A549 (cell line): ENCODE measurements at regions not wholly inside any gene's neighbourhood (a gene's known extent, or its start where the extent isn't known, plus 50 kb on each side); places are given as distances from the start of the nearest gene placed in this dataset.

ENCODE experiments used
- ATAC-seq, 2 experiments: fragments of 200-7000 bp in 1 of 2; fragments of >200 bp in 1 of 2; cut with Nextera tagmentation in 1 of 2; cut with Tn5 transposase in 1 of 2; 3 replicates each; pipeline versions ENCODE4 v1.8.0 to v1.9.1; 2018 to 2020; ENCODE audit warnings: mild to moderate bottlenecking in 1 of 2, moderate library complexity in 1 of 2
- CTCF ChIA-PET: fragments of 300-600 bp; sonication (Branson Sonifier 250); formaldehyde crosslinking; extraction: SDS; loops from one replicate; lab custom pipeline; 2021; ENCODE audit warnings: antibody characterized with exemption, inconsistent platforms; lab: Yijun Ruan, JAX
- POLR2A ChIA-PET: fragments of 350-600 bp; formaldehyde crosslinking; extraction: SDS; loops from one replicate; lab custom pipeline; 2021; ENCODE audit warnings: antibody characterized with exemption, inconsistent platforms; lab: Yijun Ruan, JAX
- DNase-seq, 2 experiments: peaks; one replicate each; pipeline versions ENCODE4 v3.0.0 to v3.0.0-alpha.2; 2011 to 2016; ENCODE audit warnings: low read depth in 1 of 2, low spot score in 1 of 2
- FAIRE-seq: peaks from 2 replicates; lab custom pipeline; 2011; peaks lifted over from hg19 to GRCh38; lab: Jason Lieb, UNC
- H3K27ac ChIP-seq, 2 experiments: fragments of >200 bp; sonication (Bioruptor Twin); formaldehyde crosslinking; 3 replicates each; pipeline ENCODE4 v1.5.1; 2016 to 2017
- H3K4me1 ChIP-seq: fragments of >200 bp; sonication (Bioruptor Twin); formaldehyde crosslinking; 3 replicates; pipeline ENCODE4 v1.6.1; 2016
- H3K4me2 ChIP-seq: fragments of >200 bp; sonication (Bioruptor Twin); formaldehyde crosslinking; 3 replicates; pipeline ENCODE4 v1.6.1; 2016
- H3K4me3 ChIP-seq: fragments of >200 bp; sonication (Bioruptor Twin); formaldehyde crosslinking; 3 replicates; pipeline ENCODE4 v1.5.1; 2016
- H3K9me3 ChIP-seq: fragments of >200 bp; sonication (Bioruptor Twin); formaldehyde crosslinking; 3 replicates; pipeline ENCODE4 v1.6.1; 2016
- BHLHE40 ChIP-seq: IDR thresholded peaks from 2 replicates; pipeline ENCODE4 v1.6.1; 2012; ENCODE audit warnings: low read depth, low read length, inconsistent platforms
- CBX2 ChIP-seq: fragments of 200-600 bp; sonication (generic); IDR thresholded peaks from 2 replicates; pipeline ENCODE4 v1.6.1; 2016; ENCODE audit warnings: low read depth, mild to moderate bottlenecking, borderline replicate concordance
- CHD2 ChIP-seq: fragments of 150-350 bp; IDR thresholded peaks from 2 replicates; pipeline ENCODE4 v1.6.1; 2014; ENCODE audit warnings: low read length; ENCODE audit not compliant: partially characterized antibody
- CHD4 ChIP-seq: fragments of 200-600 bp; sonication (generic); IDR thresholded peaks from 2 replicates; pipeline ENCODE4 v1.6.1; 2016; ENCODE audit warnings: antibody characterized with exemption, mild to moderate bottlenecking, borderline replicate concordance
- EHMT2 ChIP-seq: fragments of 200-600 bp; sonication (generic); IDR thresholded peaks from 2 replicates; pipeline ENCODE4 v1.6.1; 2016; ENCODE audit warnings: antibody characterized with exemption, low read depth, mild to moderate bottlenecking, moderate library complexity
- FOXS1 ChIP-seq: fragments of 250-450 bp; sonication (Bioruptor Pico); IDR thresholded peaks from 2 replicates; pipeline ENCODE4 v1.5.0; 2020; ENCODE audit warnings: mild to moderate bottlenecking, moderate library complexity
- GATA3 ChIP-seq: IDR thresholded peaks from 2 replicates; pipeline ENCODE4 v1.6.1; 2012; ENCODE audit warnings: borderline replicate concordance
- HDAC2 ChIP-seq: fragments of 200-600 bp; sonication (generic); IDR thresholded peaks from 2 replicates; pipeline ENCODE4 v1.6.1; 2016
- HEYL ChIP-seq: fragments of 250-450 bp; sonication (Bioruptor Pico); IDR thresholded peaks from 2 replicates; pipeline ENCODE4 v1.8.0; 2021; ENCODE audit warnings: mild to moderate bottlenecking, moderate library complexity
- JUNB ChIP-seq: fragments of >200 bp; sonication (Bioruptor Twin); formaldehyde crosslinking; IDR thresholded peaks from 2 replicates; pipeline ENCODE4 v1.6.1; 2016
- MYC ChIP-seq: IDR thresholded peaks from 2 replicates; pipeline ENCODE4 v1.6.1; 2012; ENCODE audit warnings: mild to moderate bottlenecking, inconsistent platforms, low read length, improper control_type of control experiment, borderline replicate concordance
- POLR2A ChIP-seq: IDR thresholded peaks from 2 replicates; pipeline ENCODE4 v1.6.1; 2012; ENCODE audit warnings: mild to moderate bottlenecking, low read length
- POLR2AphosphoS2 ChIP-seq: conservative IDR thresholded peaks from 2 replicates; pipeline ENCODE4 v1.6.1; 2012; ENCODE audit warnings: low read length, improper control_type of control experiment, inconsistent platforms
- RAD21 ChIP-seq, 2 experiments: fragments of >200 bp in 1 of 2; sonication (Bioruptor Twin) in 1 of 2; formaldehyde crosslinking in 1 of 2; IDR thresholded peaks in 1 of 2; conservative IDR thresholded peaks in 1 of 2; 2 replicates in 1 of 2; 3 replicates in 1 of 2; pipeline ENCODE4 v1.6.1; 2012 to 2018; ENCODE audit warnings: inconsistent platforms in 1 of 2
- RARB ChIP-seq: fragments of 250-450 bp; sonication (Bioruptor Pico); IDR thresholded peaks from 2 replicates; pipeline ENCODE4 v1.8.0; 2021; ENCODE audit warnings: mild to moderate bottlenecking, moderate library complexity
- RCOR1 ChIP-seq: fragments of 150-350 bp; IDR thresholded peaks from 2 replicates; pipeline ENCODE4 v1.6.1; 2014; ENCODE audit warnings: antibody characterized with exemption, low read length, low read depth
- TFCP2L1 ChIP-seq: fragments of 250-450 bp; sonication (Bioruptor Pico); IDR thresholded peaks from 2 replicates; pipeline ENCODE4 v1.5.0; 2021; ENCODE audit warnings: mild to moderate bottlenecking
- ZNF302 ChIP-seq: fragments of 250-450 bp; sonication (Bioruptor Pico); IDR thresholded peaks from 2 replicates; pipeline ENCODE4 v1.9.0; 2021; ENCODE audit warnings: inconsistent platforms, mild to moderate bottlenecking, moderate library complexity
- WGBS: methylation state at CpG from one replicate; pipeline ENCODE4 v1.1.6; 2017; ENCODE audit errors: missing lambda C conversion rate; 5-methylcytosine and 5-hydroxymethylcytosine counted together
- TF ChIP-seq, protein P1 (sequence below): fragments of 250-450 bp; sonication (Bioruptor Pico); IDR thresholded peaks from 2 replicates; pipeline ENCODE4 v1.5.0; 2020; ENCODE audit warnings: low read depth, mild to moderate bottlenecking, moderate library complexity
- TF ChIP-seq, protein P2 (sequence below): fragments of >200 bp; sonication (Bioruptor Twin); formaldehyde crosslinking; IDR thresholded peaks from 2 replicates; pipeline ENCODE4 v1.6.1; 2016
- TF ChIP-seq, protein P3 (sequence below): fragments of >200 bp; sonication (Bioruptor Twin); formaldehyde crosslinking; IDR thresholded peaks from 3 replicates; pipeline ENCODE4 v1.5.1; 2016
- TF ChIP-seq, protein P4 (sequence below): fragments of >200 bp; sonication (Bioruptor Twin); formaldehyde crosslinking; IDR thresholded peaks from 3 replicates; pipeline ENCODE4 v1.6.1; 2016

DNA sequence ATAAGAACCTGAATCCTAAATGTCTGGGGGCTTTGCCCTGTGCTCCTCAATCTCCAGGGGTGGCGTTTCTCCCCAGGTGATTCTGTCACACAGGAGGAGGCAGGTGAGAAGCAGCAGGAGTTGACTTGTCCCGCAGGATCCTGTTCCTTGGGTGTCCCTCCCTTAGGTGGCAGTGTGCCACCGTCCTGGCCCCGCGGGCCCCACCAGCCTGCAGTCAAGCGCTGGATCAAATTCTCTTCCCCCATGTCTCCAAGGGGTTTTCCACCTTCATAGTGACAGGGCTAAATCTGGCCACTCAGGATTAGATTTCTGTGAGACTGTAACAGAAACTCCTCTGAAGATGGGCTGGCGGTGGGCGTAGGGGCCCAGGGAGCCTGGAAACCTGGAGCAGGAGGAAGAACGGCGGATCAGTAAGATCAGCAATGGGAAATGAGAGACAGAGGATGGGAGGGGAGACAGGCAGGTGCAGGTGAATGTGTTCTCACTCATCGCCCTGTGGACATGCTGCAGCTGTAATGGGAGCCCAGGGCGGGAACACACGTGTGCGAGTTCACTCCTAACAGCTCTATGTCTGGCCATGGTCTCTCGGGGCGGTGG lies 329.2 kb upstream of the COBL start:
- ChIA-PET CTCF (no interaction called here), POLR2A (no interaction called here)
- ATAC-seq (no peak), DNase-seq (no peak), FAIRE-seq (no peak)
- 31% methylated on average over 16 of the region's 16 CpGs for WGBS
- H3K4me1 ChIP-seq: no peaks in the 10 kb centered on the region
- H3K4me3 ChIP-seq: no peak overlapping the region
- TF ChIP-seq GATA3 (no peak), BHLHE40 (no peak), HEYL (CRISPR knock-in tag) (no peak), RCOR1 (no peak), JUNB (no peak), FOXS1 (CRISPR knock-in tag) (no peak), CHD4 (no peak), EHMT2 (no peak)
- TF ChIP-seq, protein P1, sequence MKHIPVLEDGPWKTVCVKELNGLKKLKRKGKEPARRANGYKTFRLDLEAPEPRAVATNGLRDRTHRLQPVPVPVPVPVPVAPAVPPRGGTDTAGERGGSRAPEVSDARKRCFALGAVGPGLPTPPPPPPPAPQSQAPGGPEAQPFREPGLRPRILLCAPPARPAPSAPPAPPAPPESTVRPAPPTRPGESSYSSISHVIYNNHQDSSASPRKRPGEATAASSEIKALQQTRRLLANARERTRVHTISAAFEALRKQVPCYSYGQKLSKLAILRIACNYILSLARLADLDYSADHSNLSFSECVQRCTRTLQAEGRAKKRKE: no peak
- H3K9me3 ChIP-seq: no peaks in the 10 kb centered on the region
- no peak overlapping the region for H3K27ac ChIP-seq
- H3K4me2 ChIP-seq: no peak overlapping the region

DNA sequence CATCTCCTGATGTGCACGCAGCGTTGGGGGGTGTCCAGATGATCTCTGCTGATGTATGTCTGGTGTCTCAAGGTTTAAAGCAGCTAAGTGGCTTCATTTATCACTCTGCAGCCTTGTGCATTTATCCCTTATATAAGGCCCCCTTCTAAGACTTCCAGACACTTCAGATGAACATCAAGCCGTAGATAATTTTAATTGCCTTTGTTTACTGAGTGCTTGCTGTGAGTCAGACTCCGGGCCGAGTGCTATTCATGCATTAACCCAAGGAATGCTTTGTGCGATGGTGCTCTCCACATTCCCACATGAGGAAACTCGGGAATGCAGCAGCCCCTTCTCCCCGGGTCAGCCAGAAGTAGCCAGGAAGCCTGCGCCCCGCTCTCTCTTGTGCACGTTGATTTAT lies 328.6 kb upstream of the COBL start:
- ChIA-PET CTCF (no interaction called here), POLR2A (no interaction called here)
- TF ChIP-seq GATA3 (no peak), CBX2 (no peak), CHD2 (no peak), JUNB (no peak), EHMT2 (no peak), POLR2AphosphoS2 (no peak), RARB (CRISPR knock-in tag) (no peak), TFCP2L1 (CRISPR knock-in tag) (no peak), HDAC2 (no peak), ZNF302 (CRISPR knock-in tag) (no peak), RAD21 (conservative IDR thresholded peaks at IDR 0.05 in 1 of 2, IDR thresholded peaks at IDR 0.05 in 1 of 2) (no peak), POLR2A (no peak)
- TF ChIP-seq, protein P2, sequence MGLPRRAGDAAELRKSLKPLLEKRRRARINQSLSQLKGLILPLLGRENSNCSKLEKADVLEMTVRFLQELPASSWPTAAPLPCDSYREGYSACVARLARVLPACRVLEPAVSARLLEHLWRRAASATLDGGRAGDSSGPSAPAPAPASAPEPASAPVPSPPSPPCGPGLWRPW: no peak
- TF ChIP-seq, protein P3, sequence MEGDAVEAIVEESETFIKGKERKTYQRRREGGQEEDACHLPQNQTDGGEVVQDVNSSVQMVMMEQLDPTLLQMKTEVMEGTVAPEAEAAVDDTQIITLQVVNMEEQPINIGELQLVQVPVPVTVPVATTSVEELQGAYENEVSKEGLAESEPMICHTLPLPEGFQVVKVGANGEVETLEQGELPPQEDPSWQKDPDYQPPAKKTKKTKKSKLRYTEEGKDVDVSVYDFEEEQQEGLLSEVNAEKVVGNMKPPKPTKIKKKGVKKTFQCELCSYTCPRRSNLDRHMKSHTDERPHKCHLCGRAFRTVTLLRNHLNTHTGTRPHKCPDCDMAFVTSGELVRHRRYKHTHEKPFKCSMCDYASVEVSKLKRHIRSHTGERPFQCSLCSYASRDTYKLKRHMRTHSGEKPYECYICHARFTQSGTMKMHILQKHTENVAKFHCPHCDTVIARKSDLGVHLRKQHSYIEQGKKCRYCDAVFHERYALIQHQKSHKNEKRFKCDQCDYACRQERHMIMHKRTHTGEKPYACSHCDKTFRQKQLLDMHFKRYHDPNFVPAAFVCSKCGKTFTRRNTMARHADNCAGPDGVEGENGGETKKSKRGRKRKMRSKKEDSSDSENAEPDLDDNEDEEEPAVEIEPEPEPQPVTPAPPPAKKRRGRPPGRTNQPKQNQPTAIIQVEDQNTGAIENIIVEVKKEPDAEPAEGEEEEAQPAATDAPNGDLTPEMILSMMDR: no peak
- TF ChIP-seq, protein P4, sequence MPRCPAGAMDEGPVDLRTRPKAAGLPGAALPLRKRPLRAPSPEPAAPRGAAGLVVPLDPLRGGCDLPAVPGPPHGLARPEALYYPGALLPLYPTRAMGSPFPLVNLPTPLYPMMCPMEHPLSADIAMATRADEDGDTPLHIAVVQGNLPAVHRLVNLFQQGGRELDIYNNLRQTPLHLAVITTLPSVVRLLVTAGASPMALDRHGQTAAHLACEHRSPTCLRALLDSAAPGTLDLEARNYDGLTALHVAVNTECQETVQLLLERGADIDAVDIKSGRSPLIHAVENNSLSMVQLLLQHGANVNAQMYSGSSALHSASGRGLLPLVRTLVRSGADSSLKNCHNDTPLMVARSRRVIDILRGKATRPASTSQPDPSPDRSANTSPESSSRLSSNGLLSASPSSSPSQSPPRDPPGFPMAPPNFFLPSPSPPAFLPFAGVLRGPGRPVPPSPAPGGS: no peak
- Histone ChIP-seq H3K27ac (no peak overlapping the region), H3K4me3 (no peak overlapping the region), H3K9me3 (no peaks in the 10 kb centered on the region), H3K4me1 (no peaks in the 10 kb centered on the region), H3K4me2 (no peak overlapping the region)
- no peak for DNase-seq
- no peak for ATAC-seq
- FAIRE-seq: no peak
- WGBS: 5% methylated on average over 9 of the region's 11 CpGs

DNA sequence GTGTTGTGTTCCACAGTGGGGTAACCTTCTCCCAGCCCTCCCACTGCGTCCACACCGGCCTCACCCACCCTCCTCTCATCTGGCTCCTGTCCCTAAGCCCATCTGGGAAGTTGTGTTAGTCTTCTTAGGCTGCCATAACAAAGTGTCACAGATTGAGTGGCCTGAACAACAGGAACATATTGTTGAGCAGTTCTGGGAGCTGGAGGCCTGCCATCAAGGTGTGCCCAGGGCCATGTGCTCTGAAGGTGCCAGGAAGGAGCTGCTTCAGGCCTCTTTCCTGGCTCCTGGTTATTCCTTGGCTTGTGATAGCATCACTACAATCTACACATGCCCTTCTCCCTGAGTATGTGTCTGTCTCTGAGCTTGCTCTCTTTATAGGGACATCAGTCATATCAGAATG lies 327.6 kb upstream of the COBL start:
- POLR2A ChIA-PET: no interaction called here
- no peak overlapping the region for H3K27ac ChIP-seq
- DNase-seq: no peak
- WGBS: 0% methylated on average over 2 of the region's 2 CpGs
- TF ChIP-seq, protein P1: no peak
- TF ChIP-seq, protein P3: no peak
- TF ChIP-seq MYC: no peak
- no peak for ATAC-seq
- no peaks in the 10 kb centered on the region for H3K4me1 ChIP-seq
- H3K4me2 ChIP-seq: no peak overlapping the region
- CTCF ChIA-PET: no interaction called here
- H3K4me3 ChIP-seq: no peak overlapping the region
- FAIRE-seq: no peak
- H3K9me3 ChIP-seq: no peaks in the 10 kb centered on the region
